SIG-M5 treated with dmso at 0.1 percent for 504 hours (cell line): ENCODE measurements at regions not wholly inside any gene's neighbourhood (a gene's known extent, or its start where the extent isn't known, plus 50 kb on each side); places are given as distances from the start of the nearest gene placed in this dataset.
A peak's percentile ranks its signal among the peaks of the same experiment; 100 is the strongest.

Source experiments
- DNase-seq: peaks from one replicate; lab custom pipeline; 2025; ENCODE audit not compliant: unreplicated experiment; lab: John Stamatoyannopoulos, UW

- peak; percentile 0 for DNase-seq
Observed at GRCh38 chr4:111689214-111689613, 456.0 kb upstream of the FAM241A start.

- no peak for DNase-seq
Observed at GRCh38 chr4:111689731-111690130, 455.5 kb upstream of the FAM241A start.

GRCh38 chr4:111693758-111694157 lies 451.5 kb upstream of the FAM241A start:
- no peak for DNase-seq

- DNase-seq: no peak
Observed at GRCh38 chr4:111695677-111696076, 449.6 kb upstream of the FAM241A start.

- DNase-seq: no peak
Observed at GRCh38 chr4:111696505-111696904, 448.7 kb upstream of the FAM241A start.

GRCh38 chr4:111697176-111697942 lies 447.9 kb upstream of the FAM241A start:
- DNase-seq: no peak

GRCh38 chr4:111698361-111698760 lies 446.9 kb upstream of the FAM241A start:
- no peak for DNase-seq

- no peak for DNase-seq
Observed at GRCh38 chr4:111699165-111699564, 446.1 kb upstream of the FAM241A start.

GRCh38 chr4:111701102-111701501 lies 444.2 kb upstream of the FAM241A start:
- no peak for DNase-seq

GRCh38 chr4:111707491-111707890 lies 437.8 kb upstream of the FAM241A start:
- DNase-seq: no peak

GRCh38 chr4:111712093-111712677 lies 433.1 kb upstream of the FAM241A start:
- no peak for DNase-seq

- no peak for DNase-seq
Observed at GRCh38 chr4:111713276-111713675, 432.0 kb upstream of the FAM241A start.

- no peak for DNase-seq
Observed at GRCh38 chr4:111717921-111718320, 427.3 kb upstream of the FAM241A start.

GRCh38 chr4:111718763-111719559 lies 426.3 kb upstream of the FAM241A start:
- DNase-seq: no peak

GRCh38 chr4:111720866-111721265 lies 424.4 kb upstream of the FAM241A start:
- no peak for DNase-seq

GRCh38 chr4:111722213-111722720 lies 423.0 kb upstream of the FAM241A start:
- no peak for DNase-seq

GRCh38 chr4:111736516-111736915 lies 408.7 kb upstream of the FAM241A start:
- DNase-seq: no peak

GRCh38 chr4:111744847-111745246 lies 400.4 kb upstream of the FAM241A start:
- DNase-seq: no peak

- no peak for DNase-seq
Observed at GRCh38 chr4:111748157-111748556, 397.1 kb upstream of the FAM241A start.

GRCh38 chr4:111754003-111754402 lies 391.3 kb upstream of the FAM241A start:
- no peak for DNase-seq

- no peak for DNase-seq
Observed at GRCh38 chr4:111755571-111755970, 389.7 kb upstream of the FAM241A start.

- no peak for DNase-seq
Observed at GRCh38 chr4:111761531-111761930, 383.7 kb upstream of the FAM241A start.
